Testis (tissue), 2 donors: ENCODE measurements at regions not wholly inside any gene's neighbourhood (a gene's known extent, or its start where the extent isn't known, plus 50 kb on each side); places are given as distances from the start of the nearest gene placed in this dataset.
"Not testable (repeated sequence)": the region's sequence is repeated elsewhere in the genome, so short reads cannot be mapped to it uniquely, and the experiment has no call there.

Source experiments
- DNase-seq: peaks from one replicate; pipeline ENCODE4 v3.0.0-alpha.2; 2019
- H3K27ac ChIP-seq, 2 donors: fragments of 200-600 bp; sonication (generic); one replicate each; pipeline ENCODE4 v1.5.1; 2019
- H3K27me3 ChIP-seq: fragments of 200-600 bp; sonication (generic); one replicate; pipeline ENCODE4 v1.5.1; 2019
- H3K36me3 ChIP-seq: fragments of 200-600 bp; sonication (generic); one replicate; pipeline ENCODE4 v1.5.1; 2017; ENCODE audit warnings: low read depth; ENCODE audit errors: missing control alignments
- H3K4me1 ChIP-seq: fragments of 200-600 bp; sonication (generic); one replicate; pipeline ENCODE4 v1.5.1; 2019
- H3K4me3 ChIP-seq, 2 donors: fragments of 200-600 bp; sonication (generic); one replicate each; pipeline ENCODE4 v1.5.1; 2017 to 2019
- H3K9me3 ChIP-seq: fragments of 200-600 bp; sonication (generic); one replicate; pipeline ENCODE4 v1.5.1; 2017
- CTCF ChIP-seq, 3 experiments: fragments of 450-650 bp in 2 of 3; fragments of 200-600 bp in 1 of 3; sonication (generic) in 1 of 3; IDR thresholded peaks; one replicate each; pipeline ENCODE4 v1.5.1; 2016 to 2019; ENCODE audit warnings: antibody characterized with exemption in 3 of 3, mild to moderate bottlenecking in 2 of 3, moderate library complexity in 1 of 3
- POLR2A ChIP-seq: fragments of 450-650 bp; IDR thresholded peaks from one replicate; pipeline ENCODE4 v1.6.1; 2017; ENCODE audit warnings: antibody characterized with exemption, mild to moderate bottlenecking, moderate library complexity
- WGBS, 2 donors: methylation state at CpG; one replicate each; pipeline ENCODE4 v1.1.5; 2018; 5-methylcytosine and 5-hydroxymethylcytosine counted together
- intact Hi-C: fragments of 100-400 bp; cut with DNase I; formaldehyde crosslinking; loops from one replicate; pipeline ENCODE4 v1.15.1; 2023; ENCODE audit warnings: low total_unique reads

- no peaks in the 10 kb centered on the region for H3K9me3 ChIP-seq
- TF ChIP-seq CTCF (IDR thresholded peaks at IDR 0.05), result no peak
- TF ChIP-seq POLR2A, result no peak
- WGBS, 2 donors, result 74 to 79% methylated on average over 3 of the region's 3 CpGs
- H3K27ac ChIP-seq, result no peak overlapping the region
- H3K4me1 ChIP-seq, result no peaks in the 10 kb centered on the region
- H3K36me3 ChIP-seq, result no peaks in the 10 kb centered on the region
- intact Hi-C loops, result no loop called here
- H3K4me3 ChIP-seq, result no peak overlapping the region
- no peak for DNase-seq
- no peaks in the 10 kb centered on the region for H3K27me3 ChIP-seq
Observed at GRCh38 chr15:81723701-81724100, 322.1 kb downstream of the MEX3B start.

- Histone ChIP-seq H3K9me3 (no peaks in the 10 kb centered on the region), H3K27ac (no peak overlapping the region), H3K4me3 (no peak overlapping the region), H3K27me3 (no peaks in the 10 kb centered on the region), H3K4me1 (no peaks in the 10 kb centered on the region), H3K36me3 (no peaks in the 10 kb centered on the region)
- intact Hi-C loops, result no loop called here
- no peak for DNase-seq
- TF ChIP-seq POLR2A (no peak), CTCF (IDR thresholded peaks at IDR 0.05) (no peak)
- 79 to 82% methylated on average over 5 of the region's 5 CpGs for WGBS, 2 donors
Observed at GRCh38 chr15:81723113-81723651, 322.6 kb downstream of the MEX3B start.

GRCh38 chr15:81716468-81716867 is 329.4 kb downstream of the MEX3B start:
- intact Hi-C loops, H3K27ac ChIP-seq, DNase-seq, H3K4me1 ChIP-seq, H3K27me3 ChIP-seq, H3K36me3 ChIP-seq, H3K9me3 ChIP-seq, H3K4me3 ChIP-seq: not testable (repeated sequence)
- 92 to 93% methylated on average over 2 of the region's 2 CpGs for WGBS, 2 donors

- no peak overlapping the region for H3K27ac ChIP-seq
- no peak for TF ChIP-seq POLR2A
- TF ChIP-seq CTCF (IDR thresholded peaks at IDR 0.05), result no peak
- 80 to 82% methylated on average over 8 of the region's 8 CpGs for WGBS, 2 donors
- intact Hi-C loops, result no loop called here
- no peaks in the 10 kb centered on the region for H3K27me3 ChIP-seq
- no peaks in the 10 kb centered on the region for H3K4me1 ChIP-seq
- no peaks in the 10 kb centered on the region for H3K36me3 ChIP-seq
- no peaks in the 10 kb centered on the region for H3K9me3 ChIP-seq
- DNase-seq, result no peak
- no peak overlapping the region for H3K4me3 ChIP-seq
Observed at GRCh38 chr15:81710328-81710727, 335.5 kb downstream of the MEX3B start.

GRCh38 chr15:81706816-81707346 is 332.9 kb upstream of the TMC3 start:
- H3K27ac ChIP-seq, H3K4me1 ChIP-seq, intact Hi-C loops, DNase-seq, H3K9me3 ChIP-seq, H3K27me3 ChIP-seq, H3K36me3 ChIP-seq, H3K4me3 ChIP-seq: not testable (repeated sequence)
- WGBS, 2 donors, result 74% methylated on average over 3 of the region's 3 CpGs

- H3K9me3 ChIP-seq, H3K36me3 ChIP-seq, H3K4me3 ChIP-seq, DNase-seq, H3K27me3 ChIP-seq, H3K27ac ChIP-seq, H3K4me1 ChIP-seq, intact Hi-C loops: not testable (repeated sequence)
- 85 to 86% methylated on average over 2 of the region's 2 CpGs for WGBS, 2 donors
Observed at GRCh38 chr15:81705727-81706126, 331.7 kb upstream of the TMC3 start.
